IPS DF 6.9 (cell line): ENCODE measurements at regions not wholly inside any gene's neighbourhood (a gene's known extent, or its start where the extent isn't known, plus 50 kb on each side); places are given as distances from the start of the nearest gene placed in this dataset.

Experiments used
- DNase-seq: peaks from one replicate; pipeline ENCODE4 v3.0.0-alpha.2; 2013; ENCODE audit warnings: low read depth, low spot score
- H3K27ac ChIP-seq: one replicate; pipeline ENCODE4 v1.5.1; 2013; ENCODE audit warnings: low read length, control low read depth
- H3K27me3 ChIP-seq: 2 replicates; pipeline ENCODE4 v1.6.1; 2013; ENCODE audit warnings: mild to moderate bottlenecking, low read length; ENCODE audit not compliant: control insufficient read depth, insufficient read depth
- H3K36me3 ChIP-seq: 2 replicates; pipeline ENCODE4 v1.6.1; 2013; ENCODE audit warnings: low read length; ENCODE audit not compliant: control insufficient read depth, insufficient read depth
- H3K4me1 ChIP-seq: 2 replicates; pipeline ENCODE4 v1.6.1; 2013; ENCODE audit warnings: low read length; ENCODE audit not compliant: control insufficient read depth, insufficient read depth
- H3K4me3 ChIP-seq: 2 replicates; pipeline ENCODE4 v1.5.1; 2013; ENCODE audit warnings: mild to moderate bottlenecking, low read length
- H3K9me3 ChIP-seq: 2 replicates; pipeline ENCODE4 v1.6.1; 2013; ENCODE audit warnings: low read length, inconsistent platforms; ENCODE audit not compliant: control insufficient read depth, insufficient read depth
- WGBS: extraction: QIAGEN DNeasy Blood & Tissue Kit; methylation state at CpG from one replicate; pipeline ENCODE4 v1.1.7; 2013; ENCODE audit warnings: mixed read lengths, missing lambda C conversion rate; ENCODE audit not compliant: insufficient read length, insufficient coverage; 5-methylcytosine and 5-hydroxymethylcytosine counted together

DNA sequence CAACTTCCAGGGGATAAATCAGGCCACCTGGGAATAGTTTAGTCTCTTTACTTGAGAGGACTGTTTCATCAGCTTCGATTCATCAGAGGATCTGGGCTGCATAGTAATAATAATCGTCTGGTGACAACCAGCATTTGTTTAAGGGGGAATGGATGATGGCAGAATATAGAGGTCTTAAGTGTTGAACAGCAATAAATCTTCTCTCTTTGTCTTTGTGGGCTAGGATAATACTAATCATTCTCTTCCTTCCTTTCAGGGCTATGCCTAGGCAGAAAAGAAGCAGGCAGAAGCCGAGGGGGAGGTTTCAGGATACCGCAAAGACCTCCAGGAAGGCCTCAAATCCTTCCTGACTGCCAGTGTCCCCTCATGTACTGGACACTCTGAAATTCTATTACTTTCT, 150.4 kb upstream of the GAREM1 start:
- WGBS = no CpG with 5 or more reads among the region's 4 CpGs
- Histone ChIP-seq H3K4me3 (no peak overlapping the region), H3K27me3 (no peaks in the 10 kb centered on the region), H3K27ac (no peak overlapping the region), H3K36me3 (no peaks in the 10 kb centered on the region), H3K4me1 (peaks cover 2% of the 10 kb centered on the region; the same call in 1 of the 2 replicates), H3K9me3 (no peaks in the 10 kb centered on the region)
- DNase-seq = no peak

- Histone ChIP-seq H3K9me3 (no peaks in the 10 kb centered on the region), H3K27ac (no peak overlapping the region), H3K4me3 (no peak overlapping the region), H3K4me1 (peaks cover 2% of the 10 kb centered on the region; the same call in 1 of the 2 replicates), H3K36me3 (no peaks in the 10 kb centered on the region), H3K27me3 (no peaks in the 10 kb centered on the region)
- DNase-seq = no peak
- no CpG with 5 or more reads among the region's 4 CpGs for WGBS
Measured at GRCh38 chr18:32618546-32618945, 147.9 kb upstream of the GAREM1 start.

DNA sequence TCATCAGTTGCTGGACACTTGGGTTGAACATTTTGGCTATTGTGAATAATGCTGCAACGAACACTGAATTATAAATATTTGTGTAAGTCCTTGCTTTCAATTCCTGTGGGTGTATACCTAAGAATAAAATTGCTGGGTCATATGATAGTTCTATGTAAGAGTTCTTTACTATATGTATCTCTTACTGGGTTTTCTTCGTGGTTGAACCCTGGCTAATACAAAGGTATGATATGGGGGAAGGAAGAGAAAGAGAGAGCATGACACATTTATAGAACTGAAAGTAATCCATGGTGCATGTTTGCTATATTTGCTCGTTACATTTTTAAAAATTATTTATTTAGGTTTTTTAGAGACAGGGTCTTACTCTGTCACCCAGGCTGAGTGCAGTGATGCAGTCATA, 143.1 kb upstream of the GAREM1 start:
- no CpG with 5 or more reads among the region's 3 CpGs for WGBS
- H3K4me3 ChIP-seq = no peak overlapping the region
- no peaks in the 10 kb centered on the region for H3K9me3 ChIP-seq
- H3K27ac ChIP-seq = no peak overlapping the region
- H3K4me1 ChIP-seq = peaks cover 2% of the 10 kb centered on the region; the same call in 1 of the 2 replicates
- no peaks in the 10 kb centered on the region for H3K36me3 ChIP-seq
- no peaks in the 10 kb centered on the region for H3K27me3 ChIP-seq
- no peak for DNase-seq

DNA sequence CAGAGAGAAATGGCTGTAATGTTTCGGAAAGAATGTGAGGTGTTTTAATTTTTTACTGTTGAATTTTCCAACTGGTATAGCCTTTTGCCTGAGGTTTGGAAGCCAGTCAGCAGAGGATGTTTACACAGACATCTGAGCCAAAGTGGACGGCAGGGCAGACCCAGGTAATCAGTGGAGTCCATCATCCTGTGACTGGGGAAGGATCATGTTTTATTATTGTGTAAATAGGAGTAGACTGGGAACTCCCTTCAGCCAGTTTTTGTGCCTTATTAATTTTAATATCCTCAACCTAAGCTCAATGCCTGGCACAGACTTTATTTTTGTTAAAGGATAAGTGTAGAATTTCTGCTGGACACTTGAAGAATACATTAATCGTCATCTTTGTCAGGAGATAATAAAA, 142.0 kb upstream of the GAREM1 start:
- H3K4me1 ChIP-seq = no peaks in the 10 kb centered on the region
- no peaks in the 10 kb centered on the region for H3K27me3 ChIP-seq
- no peak overlapping the region for H3K4me3 ChIP-seq
- no peak for DNase-seq
- no peaks in the 10 kb centered on the region for H3K36me3 ChIP-seq
- no peak overlapping the region for H3K27ac ChIP-seq
- no peaks in the 10 kb centered on the region for H3K9me3 ChIP-seq
- WGBS = no CpG with 5 or more reads among the region's 3 CpGs

GRCh38 chr18:32610176-32610575, 139.5 kb upstream of the GAREM1 start:
- WGBS = no CpG with 5 or more reads among the region's 1 CpG
- DNase-seq = no peak
- Histone ChIP-seq H3K36me3 (no peaks in the 10 kb centered on the region), H3K27ac (no peak overlapping the region), H3K4me1 (no peaks in the 10 kb centered on the region), H3K27me3 (no peaks in the 10 kb centered on the region), H3K9me3 (no peaks in the 10 kb centered on the region), H3K4me3 (no peak overlapping the region)

GRCh38 chr18:32607816-32608215, 137.1 kb upstream of the GAREM1 start:
- Histone ChIP-seq H3K4me1 (no peaks in the 10 kb centered on the region), H3K27ac (no peak overlapping the region), H3K9me3 (no peaks in the 10 kb centered on the region), H3K4me3 (no peak overlapping the region), H3K27me3 (no peaks in the 10 kb centered on the region), H3K36me3 (no peaks in the 10 kb centered on the region)
- WGBS = no CpG with 5 or more reads among the region's 4 CpGs
- DNase-seq = no peak

DNA sequence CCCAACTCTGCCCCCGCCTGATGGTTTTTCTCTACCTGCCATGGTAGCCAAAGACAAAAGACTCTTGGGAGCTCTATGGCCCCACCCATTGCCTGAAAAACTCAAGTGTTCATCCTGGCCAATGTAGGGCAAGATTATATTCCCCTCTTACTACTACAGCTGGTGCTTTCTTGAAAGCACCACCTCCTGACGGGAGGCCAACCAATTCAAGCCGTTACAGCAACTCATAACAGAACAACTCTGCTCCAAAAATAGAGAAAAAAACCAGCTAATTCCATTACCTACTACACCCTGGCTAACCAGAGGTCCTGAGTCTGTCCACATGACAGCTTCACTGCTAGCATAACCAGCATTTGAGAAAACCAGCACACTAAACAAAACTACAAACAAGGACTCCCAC, 127.5 kb upstream of the GAREM1 start:
- WGBS = no CpG with 5 or more reads among the region's 3 CpGs
- H3K4me1 ChIP-seq = no peaks in the 10 kb centered on the region
- H3K4me3 ChIP-seq = no peak overlapping the region
- no peak for DNase-seq
- H3K36me3 ChIP-seq = no peaks in the 10 kb centered on the region
- H3K9me3 ChIP-seq = no peaks in the 10 kb centered on the region
- no peak overlapping the region for H3K27ac ChIP-seq
- H3K27me3 ChIP-seq = no peaks in the 10 kb centered on the region

GRCh38 chr18:32596501-32596900, 125.8 kb upstream of the GAREM1 start:
- WGBS = no CpG with 5 or more reads among the region's 2 CpGs
- no peaks in the 10 kb centered on the region for H3K27me3 ChIP-seq
- H3K4me1 ChIP-seq = no peaks in the 10 kb centered on the region
- no peak overlapping the region for H3K27ac ChIP-seq
- H3K4me3 ChIP-seq = no peak overlapping the region
- H3K9me3 ChIP-seq = no peaks in the 10 kb centered on the region
- DNase-seq = no peak
- no peaks in the 10 kb centered on the region for H3K36me3 ChIP-seq

GRCh38 chr18:32595832-32596231, 125.2 kb upstream of the GAREM1 start:
- Histone ChIP-seq H3K9me3 (no peaks in the 10 kb centered on the region), H3K4me1 (no peaks in the 10 kb centered on the region), H3K4me3 (no peak overlapping the region), H3K27ac (no peak overlapping the region), H3K36me3 (no peaks in the 10 kb centered on the region), H3K27me3 (no peaks in the 10 kb centered on the region)
- WGBS = no CpG with 5 or more reads among the region's 3 CpGs
- no peak for DNase-seq

DNA sequence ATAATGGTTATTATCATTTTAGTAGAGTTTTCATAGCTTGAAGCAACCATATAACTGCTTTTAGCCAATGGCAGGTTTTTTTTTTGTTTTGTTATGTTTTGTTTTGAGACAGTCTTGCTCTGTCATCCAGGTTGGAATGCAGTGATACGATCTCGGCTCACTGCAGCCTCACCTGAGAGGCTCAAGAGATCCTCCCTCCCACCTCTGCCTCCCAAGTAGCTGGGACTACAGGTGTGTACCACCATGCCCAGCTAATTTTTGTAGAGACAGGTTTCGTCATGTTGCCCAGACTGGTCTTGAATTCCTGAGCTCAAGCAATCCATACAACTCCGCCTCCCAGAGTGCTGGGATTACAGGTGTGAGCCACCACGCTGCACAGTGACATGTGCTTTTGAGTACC, 117.5 kb upstream of the GAREM1 start:
- Histone ChIP-seq H3K4me3 (no peak overlapping the region), H3K36me3 (no peaks in the 10 kb centered on the region), H3K27ac (no peak overlapping the region), H3K4me1 (no peaks in the 10 kb centered on the region), H3K27me3 (no peaks in the 10 kb centered on the region), H3K9me3 (no peaks in the 10 kb centered on the region)
- no peak for DNase-seq
- WGBS = no CpG with 5 or more reads among the region's 5 CpGs

GRCh38 chr18:32583431-32583830, 112.7 kb upstream of the GAREM1 start:
- Histone ChIP-seq H3K9me3 (no peaks in the 10 kb centered on the region), H3K4me1 (no peaks in the 10 kb centered on the region), H3K4me3 (no peak overlapping the region), H3K36me3 (no peaks in the 10 kb centered on the region), H3K27me3 (no peaks in the 10 kb centered on the region), H3K27ac (no peak overlapping the region)
- no peak for DNase-seq
- no CpG with 5 or more reads among the region's 1 CpG for WGBS
